ENCODE measurements at regions not wholly inside any gene's neighbourhood (a gene's known extent, or its start where the extent isn't known, plus 50 kb on each side); places are given as distances from the start of the nearest gene placed in this dataset.

GRCh38 chr5:153318556-153318955 is 171.9 kb upstream of the GRIA1 start:
- Mint-ChIP-seq H3K27me3 (ENCODE audit: low read depth, poor library complexity) (no peaks in the 10 kb centered on the region), H3K27ac (no peak overlapping the region), H3K9me3 (no peaks in the 10 kb centered on the region), H3K4me3 (no peak overlapping the region), H3K4me1 (no peaks in the 10 kb centered on the region), H3K36me3 (ENCODE audit: low read depth) (no peaks in the 10 kb centered on the region)
- TF ChIP-seq CTCF (IDR thresholded peaks at IDR 0.05): no peak
- no peak for DNase-seq

DNA sequence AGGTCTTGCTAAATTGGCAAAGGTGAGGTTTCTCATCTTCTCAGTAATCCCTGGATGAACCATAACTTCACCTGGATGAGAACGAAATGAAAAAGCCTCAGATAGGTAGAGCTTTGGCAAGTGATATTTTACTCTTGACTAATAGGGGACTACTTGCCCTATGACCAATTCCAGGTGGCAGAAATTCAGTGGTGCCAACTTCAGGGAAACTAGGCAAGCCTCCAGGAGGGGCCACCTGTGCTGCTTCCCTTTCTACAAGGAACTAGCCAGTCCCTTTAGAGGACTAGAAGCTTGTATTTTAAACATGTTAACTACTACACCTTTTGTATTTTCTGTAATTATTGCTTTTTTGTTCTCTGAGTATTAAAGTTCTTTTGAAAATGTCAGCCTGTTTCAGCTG is 169.0 kb upstream of the GRIA1 start:
- Mint-ChIP-seq H3K9me3 (peaks cover 10% of the 10 kb centered on the region), H3K36me3 (ENCODE audit: low read depth) (no peaks in the 10 kb centered on the region), H3K27me3 (ENCODE audit: low read depth, poor library complexity) (no peaks in the 10 kb centered on the region), H3K4me3 (no peak overlapping the region), H3K27ac (no peak overlapping the region), H3K4me1 (peaks cover 8% of the 10 kb centered on the region)
- no peak for TF ChIP-seq CTCF (IDR thresholded peaks at IDR 0.05)
- DNase-seq: no peak

- Mint-ChIP-seq H3K27ac (no peak overlapping the region), H3K4me3 (no peak overlapping the region), H3K9me3 (peaks cover 3% of the 10 kb centered on the region), H3K27me3 (ENCODE audit: low read depth, poor library complexity) (peaks cover 4% of the 10 kb centered on the region), H3K4me1 (no peaks in the 10 kb centered on the region), H3K36me3 (ENCODE audit: low read depth) (no peaks in the 10 kb centered on the region)
- no peak for DNase-seq
- no peak for TF ChIP-seq CTCF (IDR thresholded peaks at IDR 0.05)
These were observed 150.3 kb upstream of the GRIA1 start for GRCh38 chr5:153340139-153340538.

GRCh38 chr5:153340738-153341137 is 149.7 kb upstream of the GRIA1 start:
- H3K27me3 Mint-ChIP-seq (ENCODE audit: low read depth, poor library complexity): peaks cover 6% of the 10 kb centered on the region
- no peak overlapping the region for H3K4me3 Mint-ChIP-seq
- H3K4me1 Mint-ChIP-seq: no peaks in the 10 kb centered on the region
- DNase-seq: no peak
- H3K36me3 Mint-ChIP-seq (ENCODE audit: low read depth): no peaks in the 10 kb centered on the region
- H3K9me3 Mint-ChIP-seq: no peaks in the 10 kb centered on the region
- H3K27ac Mint-ChIP-seq: no peak overlapping the region
- TF ChIP-seq CTCF (IDR thresholded peaks at IDR 0.05): no peak

DNA sequence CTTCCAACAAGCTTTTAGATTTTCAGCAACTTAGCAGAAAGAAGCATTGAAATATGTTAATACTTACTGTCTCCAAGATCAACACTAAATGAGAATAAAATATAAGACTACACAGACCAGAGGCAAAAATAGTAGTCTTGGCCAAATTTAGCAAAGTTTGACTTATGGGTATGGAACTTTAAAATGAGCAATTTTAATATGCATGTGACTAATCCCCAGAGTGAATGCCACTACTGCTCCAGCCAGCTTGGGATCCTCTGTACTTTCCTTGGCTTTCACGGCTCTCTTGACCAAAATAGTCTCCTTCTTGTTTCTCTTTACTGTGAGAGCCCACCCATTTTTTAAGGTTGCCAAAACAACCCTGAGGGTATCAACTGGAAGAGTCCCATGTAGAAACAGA is 148.0 kb upstream of the GRIA1 start:
- no peaks in the 10 kb centered on the region for H3K4me1 Mint-ChIP-seq
- no peak overlapping the region for H3K4me3 Mint-ChIP-seq
- H3K27me3 Mint-ChIP-seq (ENCODE audit: low read depth, poor library complexity): peaks cover 9% of the 10 kb centered on the region
- DNase-seq: no peak
- H3K36me3 Mint-ChIP-seq (ENCODE audit: low read depth): no peaks in the 10 kb centered on the region
- no peaks in the 10 kb centered on the region for H3K9me3 Mint-ChIP-seq
- H3K27ac Mint-ChIP-seq: no peak overlapping the region
- no peak for TF ChIP-seq CTCF (IDR thresholded peaks at IDR 0.05)

DNA sequence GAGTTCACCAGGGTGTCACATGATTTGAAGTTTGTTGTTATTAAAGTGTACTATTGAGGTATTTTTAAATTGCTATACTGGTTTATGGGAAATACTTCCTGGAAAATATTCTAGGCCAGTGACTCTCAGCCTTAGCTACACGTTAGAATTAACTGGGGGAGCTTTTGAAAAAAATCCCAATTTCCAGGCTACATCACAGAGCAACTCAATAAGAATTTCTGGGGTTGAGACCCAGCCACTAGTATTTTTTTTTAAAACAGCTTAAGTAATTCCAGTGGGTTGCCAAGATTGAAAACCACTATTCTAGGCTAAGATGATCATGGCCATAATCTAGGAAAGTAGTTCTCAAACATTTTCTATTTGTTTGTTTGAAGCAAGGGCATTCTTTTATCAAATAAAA is 142.9 kb upstream of the GRIA1 start:
- Mint-ChIP-seq H3K4me1 (peaks cover 3% of the 10 kb centered on the region), H3K4me3 (no peak overlapping the region), H3K9me3 (no peaks in the 10 kb centered on the region), H3K27me3 (ENCODE audit: low read depth, poor library complexity) (peaks cover 26% of the 10 kb centered on the region), H3K36me3 (ENCODE audit: low read depth) (no peaks in the 10 kb centered on the region), H3K27ac (no peak overlapping the region)
- no peak for DNase-seq
- TF ChIP-seq CTCF (IDR thresholded peaks at IDR 0.05): no peak

Data from nephron progenitor cell (in vitro differentiated cells).